ENCODE measurements at regions not wholly inside any gene's neighbourhood (a gene's known extent, or its start where the extent isn't known, plus 50 kb on each side); places are given as distances from the start of the nearest gene placed in this dataset.

GRCh38 chr6:48236375-48236774, 125.4 kb upstream of the PTCHD4 start:
- TF ChIP-seq CTCF (conservative IDR thresholded peaks at IDR 0.05) = no peak
- H3T11ph ChIP-seq (ENCODE audit: low read length) = no peak overlapping the region
- H3K79me2 ChIP-seq (ENCODE audit: insufficient read depth, low read length) = no peaks in the 10 kb centered on the region
- H2BK12ac ChIP-seq (ENCODE audit: insufficient read length, low read depth, low read length) = no peak overlapping the region
- no peaks in the 10 kb centered on the region for H3K4me1 ChIP-seq (ENCODE audit: insufficient read depth, low read length)
- no peak overlapping the region for H3K18ac ChIP-seq (ENCODE audit: insufficient read length, low read depth, low read length)
- no CpG with 5 or more reads among the region's 1 CpG for WGBS (ENCODE audit: extremely low coverage, insufficient read length, low lambda C conversion rate)
- H3K27ac ChIP-seq (ENCODE audit: insufficient read length, low read depth, low read length) = no peak overlapping the region
- no peak for DNase-seq
- no peak overlapping the region for H3K23ac ChIP-seq (ENCODE audit: insufficient read length, low read depth, low read length)
- H4K20me1 ChIP-seq (ENCODE audit: control insufficient read depth, insufficient read depth, insufficient read length) = no peaks in the 10 kb centered on the region
- H3K4me3 Mint-ChIP-seq = no peak overlapping the region
- no peaks in the 10 kb centered on the region for H3K9me3 ChIP-seq (ENCODE audit: control insufficient read depth, low read depth, low read length)
- no peak overlapping the region for H2AFZ ChIP-seq (ENCODE audit: low read length)
- peaks cover 13 to 17% of the 10 kb centered on the region in 2 experiments for H3K9me3 Mint-ChIP-seq
- no peak overlapping the region for H3K4me2 ChIP-seq (ENCODE audit: insufficient read depth, insufficient read length, low read length)
- no peak overlapping the region for H2BK15ac ChIP-seq (ENCODE audit: low read depth, low read length)
- no peak overlapping the region for H3K9ac ChIP-seq (ENCODE audit: extremely low read depth, insufficient read length, low read length)
- H3K14ac ChIP-seq (ENCODE audit: insufficient read depth, low read length) = no peak overlapping the region
- no peak overlapping the region for H2BK5ac ChIP-seq (ENCODE audit: insufficient read length, low read length)
- no peak overlapping the region for H3K56ac ChIP-seq (ENCODE audit: insufficient read length, low read depth, low read length)
- H4K91ac ChIP-seq (ENCODE audit: insufficient read length, low read depth, low read length) = no peak overlapping the region
- H3K79me1 ChIP-seq (ENCODE audit: insufficient read depth, low read depth, low read length, poor library complexity, severe bottlenecking) = no peaks in the 10 kb centered on the region
- no peak overlapping the region for H4K8ac ChIP-seq (replicated peaks; ENCODE audit: insufficient read length, low read depth, low read length)
- no peak overlapping the region for H2BK120ac ChIP-seq (ENCODE audit: low read depth, low read length, poor library complexity, severe bottlenecking)
- H3K23me2 ChIP-seq (ENCODE audit: insufficient read length, low read depth, low read length, poor library complexity, severe bottlenecking) = no peaks in the 10 kb centered on the region
- no peaks in the 10 kb centered on the region; a peak in 1 of 4 replicates for H3K4me1 Mint-ChIP-seq
- H3K27me3 Mint-ChIP-seq (ENCODE audit: low read depth) = no peaks in the 10 kb centered on the region
- H2AK5ac ChIP-seq (ENCODE audit: insufficient read length, low read length) = no peak overlapping the region
- peaks cover 3 to 16% (median 9%) of the 10 kb centered on the region in 3 experiments; a peak in 6 of 7 replicates for H3K36me3 Mint-ChIP-seq (ENCODE audit: insufficient read depth in 1 of 3, low read depth in 3 of 3)
- no peak overlapping the region for H2BK20ac ChIP-seq (ENCODE audit: low read depth, low read length, poor library complexity, severe bottlenecking)
- no peak overlapping the region for H3K4ac ChIP-seq (ENCODE audit: low read depth, low read length)
- no peak overlapping the region for H4K5ac ChIP-seq (ENCODE audit: insufficient read length, low read depth, low read length)
- no peaks in the 10 kb centered on the region for H3K27me3 ChIP-seq (ENCODE audit: insufficient read depth, low read length)
- H3K27ac Mint-ChIP-seq = no peak overlapping the region

Data from H9 (cell line).